ENCODE measurements at regions not wholly inside any gene's neighbourhood (a gene's known extent, or its start where the extent isn't known, plus 50 kb on each side); places are given as distances from the start of the nearest gene placed in this dataset.

- Histone ChIP-seq H3K9me3 (ENCODE audit: control insufficient read depth in 4 of 4, insufficient read depth in 3 of 4, low read length in 3 of 4) (no peaks in the 10 kb centered on the region), H3K4me3 (no peak overlapping the region), H3K36me3 (ENCODE audit: control insufficient read depth in 4 of 4, insufficient read depth in 4 of 4, low read length in 4 of 4) (no peaks in the 10 kb centered on the region), H3K9ac (ENCODE audit: insufficient read depth in 1 of 2, low read length in 2 of 2) (no peak overlapping the region), H3K27me3 (ENCODE audit: control insufficient read depth in 3 of 3, insufficient read depth in 3 of 3, low read length in 2 of 3) (no peaks in the 10 kb centered on the region), H3K4me1 (ENCODE audit: control insufficient read depth in 5 of 5, insufficient read depth in 5 of 5, low read length in 5 of 5) (no peaks in the 10 kb centered on the region), H3K27ac (ENCODE audit: low read depth in 1 of 2, low read length in 1 of 2) (no peak overlapping the region)
- DNase-seq (no peak), ATAC-seq (ENCODE audit: insufficient read depth, low FRiP score) (no peak)
- TF ChIP-seq CTCF (IDR thresholded peaks at IDR 0.05; ENCODE audit: control extremely low read depth, extremely low read depth) = no peak
- 58 to 74% methylated on average over 6 of the region's 6 CpGs for WGBS, 2 donors
These were observed 76.4 kb upstream of the ZMIZ1 start for GRCh38 chr10:78992333-78992732.

DNA sequence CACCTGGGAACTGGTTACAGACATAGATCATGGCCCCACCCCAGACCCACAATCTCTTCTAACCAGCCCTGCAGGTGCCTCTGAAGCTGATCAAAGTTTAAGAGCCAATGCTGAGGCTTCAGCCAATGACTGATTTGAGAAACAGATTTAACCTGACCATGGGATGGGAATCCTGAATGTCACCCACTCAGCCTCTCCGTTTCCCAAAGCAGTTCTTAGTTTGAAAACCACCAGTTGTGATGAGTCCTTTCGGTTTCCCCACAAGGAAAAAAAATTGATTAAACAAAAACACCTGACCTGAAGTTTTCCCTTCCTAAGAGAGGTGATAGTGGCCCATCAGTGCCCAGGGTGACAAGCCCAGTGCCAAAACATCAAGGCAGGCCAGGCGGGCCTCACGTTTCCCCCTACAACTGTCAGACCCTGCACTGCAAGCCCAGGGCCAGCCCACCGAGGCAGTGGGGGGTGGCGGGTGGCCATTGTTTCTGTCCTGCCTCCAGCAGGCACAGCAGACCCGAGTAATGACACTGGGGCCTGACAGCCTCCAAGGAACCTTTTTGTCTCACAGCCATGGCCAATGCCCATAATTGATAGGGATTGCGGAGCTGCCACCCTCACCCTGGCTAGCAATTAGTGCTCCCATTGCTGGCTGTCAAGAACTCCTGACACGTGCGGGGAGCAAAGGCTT, 75.4 kb upstream of the ZMIZ1 start:
- Histone ChIP-seq H3K9me3 (ENCODE audit: control insufficient read depth in 4 of 4, insufficient read depth in 3 of 4, low read length in 3 of 4) (no peaks in the 10 kb centered on the region), H3K4me1 (ENCODE audit: control insufficient read depth in 5 of 5, insufficient read depth in 5 of 5, low read length in 5 of 5) (peaks cover 0 to 2% (median 0%) of the 10 kb centered on the region in 5 donors), H3K9ac (ENCODE audit: insufficient read depth in 1 of 2, low read length in 2 of 2) (no peak overlapping the region), H3K27ac (ENCODE audit: low read depth in 1 of 2, low read length in 1 of 2) (no peak overlapping the region), H3K36me3 (ENCODE audit: control insufficient read depth in 4 of 4, insufficient read depth in 4 of 4, low read length in 4 of 4) (no peaks in the 10 kb centered on the region), H3K27me3 (ENCODE audit: control insufficient read depth in 3 of 3, insufficient read depth in 3 of 3, low read length in 2 of 3) (no peaks in the 10 kb centered on the region), H3K4me3 (no peak overlapping the region)
- ATAC-seq (ENCODE audit: insufficient read depth, low FRiP score) = no peak
- WGBS, 2 donors = 91 to 96% methylated on average over 10 of the region's 10 CpGs
- TF ChIP-seq CTCF (IDR thresholded peaks at IDR 0.05; ENCODE audit: control extremely low read depth, extremely low read depth) = no peak
- DNase-seq = no peak

DNA sequence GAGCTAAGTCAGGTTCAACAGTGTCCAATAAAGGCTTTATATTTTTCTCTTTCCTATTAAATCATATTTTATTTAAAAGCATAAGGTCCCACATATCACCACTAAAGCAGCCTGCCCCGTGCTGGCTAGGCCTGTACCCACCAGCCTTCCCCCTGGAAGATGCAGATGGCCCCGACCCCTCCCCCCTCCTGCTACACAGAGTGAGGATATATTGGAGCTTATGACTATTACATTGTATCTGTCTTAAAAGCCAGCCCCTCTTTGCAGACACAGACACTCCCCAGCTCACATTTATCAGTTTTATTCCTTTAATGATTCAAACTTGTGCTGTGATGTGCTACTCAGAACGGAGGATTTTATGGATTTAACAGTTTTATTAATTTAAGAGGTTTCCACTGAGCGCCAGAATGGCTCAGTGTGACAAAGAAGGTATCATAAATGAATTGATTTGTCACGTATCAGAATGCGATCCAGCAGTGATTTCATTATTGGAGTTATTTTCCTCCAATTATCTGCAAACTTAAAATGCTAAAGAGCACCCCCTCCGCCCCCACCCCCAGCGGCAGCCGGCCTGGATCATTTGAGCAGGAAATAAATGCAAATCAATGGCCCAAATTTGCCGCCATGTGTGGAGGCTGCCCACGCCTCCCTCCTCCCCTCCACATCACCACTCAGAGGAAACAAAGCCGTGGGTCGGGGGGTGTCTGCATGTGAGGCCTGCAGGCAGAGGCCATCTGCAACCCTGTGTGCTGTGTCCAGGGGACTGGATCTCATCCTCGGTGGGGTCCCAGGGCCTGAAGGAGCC, 72.6 kb upstream of the ZMIZ1 start:
- Histone ChIP-seq H3K9me3 (ENCODE audit: control insufficient read depth in 4 of 4, insufficient read depth in 3 of 4, low read length in 3 of 4) (no peaks in the 10 kb centered on the region), H3K4me3 (no peak overlapping the region), H3K9ac (ENCODE audit: insufficient read depth in 1 of 2, low read length in 2 of 2) (no peak overlapping the region), H3K36me3 (ENCODE audit: control insufficient read depth in 4 of 4, insufficient read depth in 4 of 4, low read length in 4 of 4) (no peaks in the 10 kb centered on the region), H3K27me3 (ENCODE audit: control insufficient read depth in 3 of 3, insufficient read depth in 3 of 3, low read length in 2 of 3) (no peaks in the 10 kb centered on the region), H3K4me1 (ENCODE audit: control insufficient read depth in 5 of 5, insufficient read depth in 5 of 5, low read length in 5 of 5) (peaks cover 0 to 2% (median 0%) of the 10 kb centered on the region in 5 donors), H3K27ac (ENCODE audit: low read depth in 1 of 2, low read length in 1 of 2) (no peak overlapping the region)
- WGBS, 2 donors = 89 to 93% methylated on average over 14 of the region's 14 CpGs
- DNase-seq (no peak), ATAC-seq (ENCODE audit: insufficient read depth, low FRiP score) (no peak)
- TF ChIP-seq CTCF (IDR thresholded peaks at IDR 0.05; ENCODE audit: control extremely low read depth, extremely low read depth) = no peak

Data from lung (tissue), 11 donors.